ENCODE measurements at regions not wholly inside any gene's neighbourhood (a gene's known extent, or its start where the extent isn't known, plus 50 kb on each side); places are given as distances from the start of the nearest gene placed in this dataset.
"Not testable (repeated sequence)": the region's sequence is repeated elsewhere in the genome, so short reads cannot be mapped to it uniquely, and the experiment has no call there.

DNA sequence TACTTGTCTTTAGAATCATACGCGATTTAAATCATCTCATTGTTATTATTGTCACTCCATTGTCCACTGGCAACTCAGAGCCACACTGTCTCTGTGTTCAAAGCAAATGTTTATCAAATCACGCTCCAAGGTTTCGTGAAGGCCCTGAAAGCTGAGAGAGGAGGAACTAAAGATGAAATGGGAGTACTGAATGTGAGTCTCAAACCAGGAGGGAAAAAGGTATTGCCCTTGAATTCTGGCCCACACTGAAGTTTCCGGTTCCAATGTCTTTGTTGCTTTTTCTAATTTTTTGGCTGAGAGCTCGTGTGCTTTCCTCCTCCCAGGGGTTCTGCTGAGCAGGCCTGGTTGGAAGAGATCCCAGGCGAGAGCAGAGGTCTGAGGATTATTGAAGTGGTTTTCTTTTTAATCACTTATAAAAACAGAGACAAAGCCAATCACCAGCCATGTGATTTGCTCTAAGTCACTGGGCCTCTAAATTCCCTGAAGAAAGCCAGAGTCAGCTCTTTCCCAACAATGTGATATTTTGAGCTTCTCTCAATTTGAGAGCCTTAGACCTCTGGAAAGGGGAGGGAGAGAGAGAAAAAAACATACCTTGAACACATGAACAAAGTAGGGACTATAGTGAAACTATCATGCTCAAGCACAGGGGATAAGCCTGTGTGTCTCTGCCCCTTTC lies 420.8 kb upstream of the GRAMD2B start:
- no peak for DNase-seq

DNA sequence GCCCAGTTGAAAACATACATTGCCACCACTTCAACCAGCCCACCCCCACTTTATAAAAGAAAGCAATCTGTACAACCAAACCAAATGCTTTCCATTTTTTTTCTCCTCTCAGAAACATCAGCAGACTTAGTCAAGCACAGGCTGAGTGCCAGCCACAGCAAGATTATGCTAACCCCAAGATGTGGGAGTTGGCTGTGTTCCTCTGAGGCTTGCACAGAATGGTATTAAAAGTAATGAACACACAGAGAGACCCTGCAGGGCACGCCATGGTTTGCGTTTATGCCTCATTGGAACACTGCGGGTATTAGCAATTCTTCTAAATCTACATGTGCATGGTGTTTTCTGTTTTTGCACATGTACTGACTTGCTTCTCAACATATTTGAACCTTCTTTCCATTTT lies 419.9 kb upstream of the GRAMD2B start:
- DNase-seq = no peak

DNA sequence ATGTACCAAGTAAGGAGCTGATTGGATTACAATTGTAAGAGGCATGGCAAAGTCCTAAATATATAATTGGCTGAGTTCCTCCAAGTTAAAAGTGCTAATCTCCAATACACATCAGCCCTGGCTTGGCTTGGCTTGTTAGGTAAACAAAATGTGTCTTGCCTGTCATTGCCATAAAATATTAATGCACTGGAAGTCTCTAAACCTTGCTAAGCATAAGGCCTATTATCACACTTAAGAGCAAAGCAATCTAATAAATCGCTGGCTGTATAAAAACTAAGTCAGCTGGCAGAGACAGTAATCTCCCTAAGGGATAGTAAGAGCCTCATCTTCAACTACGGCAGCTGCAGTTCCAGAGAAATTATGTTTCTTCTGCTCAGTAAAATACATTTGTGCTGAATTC lies 418.6 kb upstream of the GRAMD2B start:
- no peak for DNase-seq

DNA sequence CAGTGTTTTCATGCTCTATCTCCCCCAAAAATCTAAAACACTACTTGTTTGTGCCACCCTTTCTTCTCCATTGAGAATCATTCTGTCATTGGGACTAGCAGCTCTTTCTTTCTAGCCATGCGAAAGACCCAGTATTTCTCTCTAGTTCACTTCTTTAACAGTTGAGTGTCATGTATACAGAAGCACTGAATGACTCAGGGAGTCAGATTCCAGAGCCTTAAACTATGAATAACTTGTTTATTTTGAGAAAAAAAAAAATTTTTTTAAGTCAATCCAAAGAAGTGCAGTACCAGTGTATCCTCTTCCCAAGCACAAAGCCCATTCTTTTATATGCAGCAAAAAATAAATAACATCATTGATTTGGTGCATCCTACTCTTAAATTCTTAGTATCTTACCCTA lies 415.4 kb upstream of the GRAMD2B start:
- DNase-seq = no peak

DNA sequence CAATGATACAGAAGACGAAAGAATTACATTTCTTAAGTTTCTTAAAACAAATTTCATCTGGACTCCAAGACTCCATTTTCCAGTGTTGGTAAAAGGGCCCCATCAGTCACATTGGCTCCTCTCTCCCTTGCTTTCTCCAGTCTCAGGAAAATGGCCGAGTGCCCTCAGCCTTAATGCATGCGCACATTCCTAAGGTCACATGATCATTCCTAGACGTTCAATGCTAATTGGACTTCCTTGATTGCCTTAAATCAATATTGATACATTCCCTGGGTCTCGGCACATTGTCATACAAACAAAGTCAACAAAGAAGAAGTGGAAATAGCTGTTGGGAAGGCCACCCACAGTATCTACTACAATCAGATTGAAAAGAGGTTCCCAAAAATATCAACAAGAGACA lies 413.6 kb upstream of the GRAMD2B start:
- no peak for DNase-seq

DNA sequence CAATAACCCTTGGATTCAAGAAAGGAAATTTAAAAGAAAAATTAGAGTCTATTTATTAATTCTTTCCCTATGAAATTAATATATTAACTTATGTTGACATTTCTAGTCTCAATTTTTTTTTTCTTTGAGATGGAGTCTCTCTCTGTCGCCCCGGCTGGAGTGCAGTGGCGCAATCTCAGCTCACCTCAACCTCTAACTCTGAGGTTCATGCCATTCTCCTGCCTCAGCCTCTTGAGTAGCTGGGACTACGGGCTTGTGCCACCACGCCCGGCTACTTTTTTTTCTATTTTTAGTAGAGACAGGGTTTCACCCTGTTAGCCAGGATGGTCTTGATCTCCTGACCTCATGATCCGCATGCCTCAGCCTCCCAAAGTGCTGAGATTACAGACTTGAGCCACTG lies 411.7 kb upstream of the GRAMD2B start:
- DNase-seq = not testable (repeated sequence)

DNA sequence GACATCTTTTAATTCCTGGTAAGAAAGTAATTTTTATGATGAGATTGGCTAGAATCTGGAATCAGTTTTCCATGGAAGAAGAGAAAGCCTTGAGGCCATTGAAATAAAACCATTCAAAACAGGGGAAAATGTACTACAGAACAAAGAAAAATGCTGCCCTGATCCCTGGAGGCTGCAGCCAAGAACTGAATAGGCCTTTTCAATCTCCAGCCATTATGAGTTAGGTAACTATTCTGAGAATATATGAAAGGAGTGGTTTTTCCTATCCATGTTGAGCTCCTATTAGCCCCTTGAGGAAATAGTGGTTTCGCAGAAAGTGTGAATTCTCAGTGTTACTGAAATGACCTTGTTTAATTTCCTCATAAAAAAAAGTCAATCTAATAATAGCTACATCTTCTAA lies 408.5 kb upstream of the GRAMD2B start:
- no peak for DNase-seq

DNA sequence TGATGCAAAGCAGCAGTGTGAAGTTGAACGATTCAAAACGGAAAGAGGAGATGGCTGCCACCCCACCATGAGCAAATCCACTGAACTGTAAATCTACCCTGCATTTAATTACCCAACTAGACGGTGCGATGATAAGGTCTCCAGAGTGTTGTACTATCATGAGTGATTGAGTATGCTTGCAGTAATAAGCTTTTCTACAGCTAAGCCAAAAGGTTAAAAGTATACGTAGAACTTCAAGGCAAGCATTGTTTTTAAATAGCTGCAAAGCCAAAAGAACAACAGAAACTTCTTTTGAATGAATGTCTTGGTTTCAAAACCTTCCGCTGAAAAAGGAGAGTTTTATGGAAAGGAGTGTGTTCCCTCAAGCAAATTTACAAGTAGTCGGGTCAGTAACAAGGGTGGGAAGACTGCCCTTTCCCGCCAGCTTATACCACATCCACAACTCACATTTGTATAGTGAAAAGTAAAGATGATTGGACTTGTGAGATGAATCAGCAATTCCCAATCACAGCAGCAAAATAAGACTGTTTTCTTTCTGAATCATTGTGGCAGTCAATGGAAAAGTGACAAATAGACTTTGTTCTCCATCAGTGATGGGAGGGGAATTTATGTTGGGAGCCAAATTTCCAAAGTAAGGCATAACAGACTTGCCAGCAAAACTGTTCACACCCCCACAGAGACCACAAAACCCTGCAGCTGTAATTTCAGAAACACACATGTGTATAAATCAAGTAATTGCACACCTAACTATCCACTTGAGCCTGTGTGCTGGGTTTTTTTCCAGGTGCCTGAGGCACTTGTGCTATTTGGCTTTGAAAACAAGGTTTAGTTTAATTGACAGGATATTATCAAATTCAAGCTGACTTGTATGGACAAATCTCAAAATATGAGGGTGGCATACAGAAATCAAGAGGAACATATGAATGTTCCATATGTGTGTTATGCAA lies 407.7 kb upstream of the GRAMD2B start:
- DNase-seq = no peak

DNA sequence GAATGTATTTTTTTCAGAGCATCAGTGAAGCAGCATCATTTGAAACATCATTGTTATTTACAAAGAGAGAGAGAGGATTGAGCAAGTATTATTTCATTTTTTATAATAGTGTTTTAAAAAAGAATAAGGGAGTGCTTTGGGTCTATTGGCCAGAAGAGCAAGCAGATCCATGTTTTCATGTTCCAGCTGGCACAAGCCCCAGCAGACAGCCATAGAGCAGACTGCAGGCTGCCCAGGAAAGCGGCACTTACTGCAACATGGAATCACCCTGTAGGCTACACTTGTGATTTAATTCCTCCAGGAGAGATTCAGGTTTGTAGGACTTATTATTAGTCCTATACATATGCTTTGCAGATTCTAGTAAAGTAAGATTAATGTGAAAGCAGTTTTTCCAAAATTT lies 407.0 kb upstream of the GRAMD2B start:
- no peak for DNase-seq

DNA sequence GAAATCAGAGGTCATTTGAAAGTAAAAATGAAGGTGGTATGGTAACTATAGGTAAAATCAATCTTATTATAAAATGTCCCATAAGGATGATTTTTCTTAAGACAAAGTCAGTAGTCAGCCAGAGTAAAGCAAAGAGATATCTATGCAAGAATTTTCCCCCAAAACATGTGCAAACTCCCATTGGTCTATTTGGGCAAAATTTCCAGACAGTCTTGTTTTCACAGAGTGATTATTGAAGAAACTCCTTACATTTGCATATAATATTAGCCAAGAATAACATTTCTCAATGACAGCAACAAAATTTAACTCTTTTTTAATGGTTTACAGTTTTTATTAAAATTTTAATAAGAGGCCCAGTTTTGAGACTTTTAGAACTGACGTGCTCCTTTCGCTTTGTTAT lies 406.1 kb upstream of the GRAMD2B start:
- DNase-seq = no peak

DNA sequence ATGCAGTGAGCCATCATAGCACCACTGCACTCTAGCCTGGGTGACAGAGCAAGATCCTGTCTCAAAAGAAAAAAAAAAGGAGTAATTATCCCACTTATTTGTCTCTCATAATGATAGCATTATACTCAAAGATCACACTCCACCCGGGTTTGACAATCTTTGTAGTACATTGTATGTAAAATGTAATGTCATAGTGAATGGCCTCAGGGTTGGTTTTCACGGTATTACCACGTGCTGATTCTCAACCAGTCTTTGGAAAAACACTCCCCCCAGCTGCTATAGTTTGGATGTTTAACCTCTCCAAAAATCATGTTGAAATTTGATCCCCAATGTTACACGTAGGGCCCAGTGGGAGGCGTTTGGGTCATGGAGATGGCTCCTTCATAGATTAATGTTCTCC lies 402.4 kb upstream of the GRAMD2B start:
- DNase-seq = no peak

DNA sequence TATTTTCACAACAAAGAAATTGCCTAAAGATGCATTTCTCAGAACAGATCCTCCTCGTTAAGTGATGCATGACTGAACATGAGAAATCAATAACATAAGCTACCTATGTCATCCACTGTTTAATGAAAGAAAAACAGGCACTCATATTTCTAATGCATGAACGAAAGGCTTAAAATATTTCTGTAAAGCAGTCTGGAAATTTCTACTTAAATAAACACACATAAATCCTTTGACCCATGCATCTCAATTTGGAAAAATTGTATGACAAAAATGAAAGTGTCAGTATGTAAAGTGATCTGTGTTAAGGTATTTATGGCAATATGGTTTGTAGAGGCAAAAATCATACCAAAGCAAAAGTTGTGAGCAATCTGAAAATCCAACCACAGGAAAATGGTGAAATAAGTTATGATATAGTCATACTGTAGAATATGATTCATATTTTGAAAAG lies 399.2 kb upstream of the GRAMD2B start:
- DNase-seq = peak; percentile 31

DNA sequence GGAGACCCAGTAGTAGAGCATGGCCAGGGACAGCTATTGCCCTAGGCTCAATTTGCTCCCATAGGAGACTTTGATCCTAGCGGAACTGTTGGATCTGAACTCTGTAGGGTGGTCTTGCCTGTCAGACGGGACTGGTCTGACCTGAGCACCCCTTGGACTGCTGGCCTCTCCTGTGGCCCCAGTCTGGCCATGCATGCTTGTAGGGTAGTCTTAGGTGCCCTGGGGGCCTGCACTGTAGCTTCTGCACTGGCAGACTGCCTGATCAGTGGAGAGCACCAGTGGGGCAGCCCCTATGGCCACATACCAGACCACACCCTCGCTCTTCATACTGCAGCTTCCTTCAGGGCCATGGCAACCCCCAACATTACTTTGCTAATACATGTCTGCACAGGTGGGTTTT lies 396.1 kb upstream of the GRAMD2B start:
- no peak for DNase-seq

DNA sequence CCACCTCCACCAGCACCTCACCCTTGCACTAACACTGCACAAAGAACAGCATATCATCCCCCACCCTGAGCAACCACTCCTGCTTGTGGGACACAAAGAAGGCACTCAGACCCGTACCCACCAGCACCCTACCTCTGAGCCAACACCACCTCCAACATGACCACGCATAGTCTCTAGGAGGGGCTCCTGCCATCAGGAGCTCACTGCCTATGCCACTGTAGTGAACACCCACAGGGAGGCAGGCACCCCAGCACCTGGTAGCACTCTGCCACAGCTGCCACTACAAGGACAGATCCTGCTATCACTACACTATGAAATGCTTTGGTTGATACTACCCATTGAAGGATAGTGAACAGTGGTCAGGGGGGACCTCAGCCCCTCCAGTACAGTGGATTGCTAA lies 395.6 kb upstream of the GRAMD2B start:
- no peak for DNase-seq

DNA sequence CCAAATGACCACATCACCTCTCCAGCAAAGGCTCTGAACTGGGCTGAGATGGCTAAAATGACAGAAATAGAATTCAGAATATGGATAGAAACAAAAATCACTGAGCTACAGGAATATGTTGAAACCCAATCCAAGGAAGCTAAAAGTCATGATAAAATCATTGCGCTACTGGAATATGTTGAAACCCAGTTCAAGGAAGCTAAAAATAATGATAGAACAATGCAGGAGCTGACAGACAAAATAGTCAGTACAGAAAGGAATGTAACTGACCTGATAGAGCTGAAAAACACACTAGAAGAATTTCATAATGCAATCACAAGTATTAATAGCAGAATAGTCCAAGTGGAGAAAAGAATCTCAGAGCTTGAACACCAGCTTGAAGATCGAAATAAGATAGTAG lies 394.9 kb upstream of the GRAMD2B start:
- no peak for DNase-seq

DNA sequence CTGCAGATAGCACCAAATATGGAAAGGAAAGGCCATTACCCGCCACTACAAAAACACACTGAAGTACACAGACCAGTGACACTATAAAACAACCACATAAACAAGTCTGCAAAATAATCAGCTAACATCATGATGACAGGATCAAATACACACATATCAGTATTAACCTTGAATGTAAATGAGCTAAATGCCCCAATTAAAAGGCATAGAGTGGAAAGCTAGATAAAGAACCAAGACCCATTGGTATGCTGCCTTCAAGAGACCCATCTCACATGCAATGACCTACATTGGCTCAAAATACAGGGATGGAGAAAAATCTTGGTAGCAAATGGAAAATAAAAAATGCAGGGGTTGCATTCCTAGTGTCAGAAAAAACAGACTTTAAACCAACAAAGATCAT lies 393.9 kb upstream of the GRAMD2B start:
- DNase-seq = not testable (repeated sequence)

DNA sequence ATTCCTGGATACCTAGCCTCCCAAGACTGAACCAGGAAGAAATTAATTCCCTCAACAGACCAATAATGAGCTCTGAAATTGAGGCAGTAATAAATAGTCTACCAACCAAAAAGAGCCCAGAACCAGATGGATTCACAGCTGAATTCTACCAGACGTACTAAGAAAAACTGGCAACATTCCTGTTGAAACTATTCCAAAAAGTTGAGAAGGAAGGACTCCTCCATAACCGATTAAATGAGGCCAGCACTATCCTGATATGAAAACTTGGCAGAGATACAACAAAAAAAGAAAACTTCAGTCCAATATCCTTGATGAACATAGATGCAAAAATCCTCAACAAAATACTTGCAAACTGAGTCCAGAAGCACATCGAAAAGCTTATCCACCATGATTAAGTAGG lies 392.5 kb upstream of the GRAMD2B start:
- no peak for DNase-seq

DNA sequence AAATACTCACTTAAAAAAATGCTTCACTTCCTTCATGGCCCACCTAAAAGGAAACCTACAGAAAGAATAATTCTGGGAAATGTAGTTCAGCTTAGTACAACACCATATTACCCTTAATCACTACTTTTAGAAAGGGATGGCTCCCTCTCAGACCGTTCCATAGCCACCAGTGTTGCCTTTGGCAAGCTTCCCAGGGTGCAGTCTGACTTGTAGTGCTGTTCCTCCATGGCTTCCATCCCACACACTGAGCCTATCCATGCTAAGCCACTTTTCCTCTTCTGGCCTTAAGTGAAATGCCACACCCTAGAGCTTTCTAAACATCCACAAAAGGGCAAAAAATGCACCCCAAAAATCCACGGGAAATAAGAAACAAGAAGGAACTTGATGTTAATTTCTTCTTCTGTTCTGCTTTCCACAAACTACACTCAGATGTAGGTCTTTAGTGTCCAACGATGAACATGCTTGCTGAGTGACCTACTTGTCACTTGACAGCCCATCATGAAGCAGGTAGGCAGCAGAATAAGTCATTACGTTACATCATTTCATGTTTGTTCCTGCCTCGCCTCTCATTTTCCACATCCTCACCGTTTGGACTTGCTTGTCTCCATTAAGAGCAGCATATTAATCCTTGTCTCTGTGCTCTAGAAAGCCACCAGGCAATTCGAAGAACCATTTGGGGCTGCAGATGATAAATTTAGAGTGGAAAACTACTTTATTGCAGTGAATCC lies 391.1 kb upstream of the GRAMD2B start:
- DNase-seq = peak; percentile 13

DNA sequence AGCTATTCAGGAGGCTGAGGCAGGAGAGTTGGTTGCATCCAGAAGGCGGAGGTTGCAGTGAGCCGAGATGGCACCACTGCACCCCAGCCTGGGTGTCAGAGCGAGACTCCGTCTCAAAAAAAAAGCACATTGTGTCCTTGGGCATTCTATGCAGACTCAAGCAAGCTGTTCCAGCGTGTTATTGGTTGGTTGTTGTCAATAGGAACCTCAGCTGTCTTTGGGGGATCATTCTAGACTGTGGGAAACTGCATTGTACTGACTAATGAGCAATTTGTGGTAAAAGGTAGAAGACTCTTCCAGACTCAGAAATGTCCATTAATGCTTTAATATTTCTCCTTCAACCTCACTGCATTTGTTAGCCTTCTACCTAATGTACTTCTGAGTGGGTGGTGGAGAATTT lies 379.5 kb upstream of the GRAMD2B start:
- no peak for DNase-seq

DNA sequence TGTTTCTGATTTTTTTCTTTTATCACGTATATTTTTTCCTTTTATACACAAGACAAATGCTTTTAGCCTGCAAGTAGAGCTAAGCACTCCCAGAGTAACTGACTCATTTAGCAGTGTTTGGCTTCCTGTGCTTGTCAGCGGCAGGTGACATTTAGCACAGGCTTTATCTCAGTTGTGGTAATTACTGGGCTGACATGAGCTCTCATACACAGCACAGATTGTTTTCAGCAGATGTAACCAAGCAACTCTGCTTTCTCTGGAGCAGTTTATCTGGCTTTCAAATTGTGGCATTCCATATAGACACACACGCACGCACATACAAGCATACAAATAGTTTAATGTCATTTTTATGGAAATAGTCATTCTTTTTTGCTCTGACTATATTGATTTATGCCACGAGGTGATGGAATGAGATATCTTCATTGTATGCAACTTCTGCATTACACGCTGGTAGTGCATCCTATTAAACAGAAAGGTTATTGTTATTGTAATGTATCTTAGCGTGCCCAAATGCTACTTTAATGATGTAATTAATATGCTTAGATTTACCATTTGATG lies 379.0 kb upstream of the GRAMD2B start:
- peak; percentile 74 for DNase-seq

DNA sequence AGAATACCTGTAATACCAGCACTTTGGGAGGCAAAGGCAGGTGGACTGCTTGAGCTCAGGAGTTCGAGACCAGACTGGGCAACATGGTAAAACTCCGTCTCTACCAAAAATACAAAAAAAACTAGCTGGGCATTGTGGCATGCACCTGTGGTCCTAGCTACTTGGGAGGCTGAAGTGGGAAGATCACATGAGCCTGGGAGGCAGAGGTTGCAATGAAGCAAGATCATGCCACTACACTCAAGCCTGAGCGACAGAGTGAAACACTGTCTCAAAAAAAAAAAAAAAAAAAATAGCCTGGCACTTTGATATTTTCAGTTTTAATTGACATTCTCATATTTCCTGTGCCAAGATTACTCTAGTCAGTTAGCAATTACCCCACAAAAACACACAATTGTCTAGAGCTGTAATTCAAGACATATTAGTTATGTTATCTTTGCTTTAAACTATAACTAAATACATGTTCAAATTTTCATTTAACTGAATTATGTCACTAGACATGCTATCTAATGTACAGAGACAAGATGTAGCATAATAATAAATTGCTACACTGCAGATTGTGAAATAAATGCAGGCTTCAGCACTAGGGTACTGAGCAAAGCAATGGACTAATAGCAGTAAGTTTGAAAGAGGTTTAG lies 378.2 kb upstream of the GRAMD2B start:
- DNase-seq = no peak

DNA sequence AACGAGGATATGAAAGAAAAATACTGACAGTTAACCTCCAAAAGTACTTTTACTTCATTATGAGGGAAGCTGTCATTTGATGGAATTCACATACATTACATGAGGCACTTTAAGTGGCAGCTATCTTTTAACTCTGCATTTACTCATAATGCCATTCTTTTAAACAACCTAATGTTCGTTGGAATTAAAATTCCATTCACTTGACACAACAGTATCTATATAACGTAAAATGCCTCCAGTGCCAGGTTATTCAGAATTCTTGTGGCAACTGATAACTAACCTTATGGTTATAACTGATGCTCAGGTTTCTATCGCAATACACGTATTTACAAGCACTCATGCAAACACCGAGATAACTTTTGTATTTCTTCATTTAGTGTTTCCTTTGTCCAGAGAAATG lies 376.9 kb upstream of the GRAMD2B start:
- DNase-seq = no peak

All from DMS53 (cell line).